GM21515 (cell line): ENCODE measurements at regions not wholly inside any gene's neighbourhood (a gene's known extent, or its start where the extent isn't known, plus 50 kb on each side); places are given as distances from the start of the nearest gene placed in this dataset.

Source experiments
- ATAC-seq: cut with Tn5 transposase; IDR thresholded peaks from one replicate; pipeline ENCODE4 v1.9.1; 2021; ENCODE audit not compliant: unreplicated experiment

GRCh38 chr5:124341066-124341858 lies 405.2 kb downstream of the ZNF608 start:
- ATAC-seq = no peak

GRCh38 chr5:124337996-124338395 lies 408.4 kb downstream of the ZNF608 start:
- no peak for ATAC-seq

- ATAC-seq = no peak
Measured at GRCh38 chr5:124333298-124333979, 413.0 kb downstream of the ZNF608 start.

- no peak for ATAC-seq
Measured at GRCh38 chr5:124332273-124332672, 414.2 kb downstream of the ZNF608 start.

DNA sequence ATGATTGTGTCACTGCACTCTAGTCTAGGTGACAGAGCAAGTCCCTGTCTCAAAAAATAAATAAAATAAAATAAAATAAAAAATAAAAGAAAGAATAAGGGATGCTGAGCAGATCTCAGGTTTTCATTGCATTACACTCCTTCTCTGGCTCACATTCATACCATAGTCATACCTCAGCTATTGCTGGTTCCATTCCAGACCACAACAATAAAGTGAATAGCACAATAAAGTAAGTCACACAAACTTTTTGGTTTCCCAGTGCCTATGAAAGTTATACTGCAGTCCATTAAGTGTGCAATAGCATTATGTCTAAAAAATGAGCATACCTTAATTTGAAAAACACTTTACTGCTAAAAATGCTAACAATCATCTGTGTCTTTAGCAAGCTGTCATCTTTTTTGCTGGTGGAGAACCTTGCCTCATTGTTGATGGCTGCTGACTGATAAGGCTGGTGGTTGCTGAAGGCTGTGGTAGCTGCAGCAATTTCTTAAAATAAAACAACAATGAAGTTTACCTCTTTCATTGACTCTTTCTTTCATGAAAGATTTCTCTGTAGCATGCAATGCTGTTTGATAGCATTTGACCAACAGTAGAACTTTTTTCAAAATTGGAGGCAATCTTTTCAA lies 415.7 kb downstream of the ZNF608 start:
- no peak for ATAC-seq

DNA sequence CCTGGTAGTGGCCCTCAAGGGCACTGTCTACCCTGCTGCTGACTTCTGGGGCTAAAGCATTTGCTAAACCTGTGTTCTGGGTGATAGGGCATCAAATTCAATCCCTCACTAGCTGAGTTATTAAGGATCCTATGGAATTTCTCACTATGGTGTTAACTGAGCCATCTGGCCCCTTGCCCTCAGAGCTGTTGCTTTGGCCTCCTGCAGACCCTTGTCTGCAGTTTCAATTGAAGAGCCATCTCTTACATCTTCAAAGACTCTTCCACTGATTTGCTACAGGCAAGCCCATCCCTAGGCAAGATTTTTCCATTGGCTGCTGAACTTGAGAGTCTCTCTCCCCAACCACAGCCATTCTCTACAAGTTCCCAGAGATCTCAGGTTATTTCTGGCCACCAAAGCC lies 418.2 kb downstream of the ZNF608 start:
- ATAC-seq = no peak

DNA sequence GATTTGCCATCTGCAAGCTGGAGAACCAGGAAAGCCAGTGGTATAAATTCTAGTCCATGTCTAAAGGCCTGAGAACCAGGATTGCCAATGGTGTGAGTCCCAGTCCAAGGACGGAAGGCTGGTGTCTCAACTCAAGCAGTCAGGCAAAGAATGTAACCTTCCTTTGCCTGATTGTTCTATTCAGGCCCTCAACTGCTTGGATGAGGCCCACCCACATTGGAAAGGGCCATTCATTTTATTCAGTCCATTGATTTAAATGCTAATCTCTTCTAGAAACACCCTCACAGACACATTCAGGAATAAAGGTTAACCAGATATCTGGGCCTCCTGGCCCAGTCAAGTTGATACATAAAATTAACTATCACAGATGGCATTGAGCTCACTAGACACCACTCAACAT lies 427.8 kb downstream of the ZNF608 start:
- ATAC-seq = no peak

DNA sequence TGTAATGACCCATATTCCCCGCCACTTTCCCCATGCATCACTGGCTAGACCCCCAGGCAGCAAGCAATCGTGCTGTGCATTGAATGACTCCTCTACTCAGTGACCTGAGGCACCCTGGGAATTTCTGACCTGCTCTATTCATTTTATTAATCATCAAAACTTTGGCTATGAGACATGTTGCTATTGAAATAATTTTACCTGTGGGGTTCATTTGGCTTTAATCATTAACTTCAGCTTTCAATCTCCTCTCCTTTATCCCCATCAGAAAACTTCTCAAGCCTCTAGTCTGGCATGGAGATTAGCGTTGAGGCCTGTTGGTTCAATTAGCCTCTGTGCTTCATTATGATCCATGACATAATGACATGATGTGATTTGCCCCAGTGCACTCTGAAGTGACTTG lies 429.0 kb downstream of the ZNF608 start:
- no peak for ATAC-seq

GRCh38 chr5:124315741-124316415 lies 430.6 kb downstream of the ZNF608 start:
- no peak for ATAC-seq

DNA sequence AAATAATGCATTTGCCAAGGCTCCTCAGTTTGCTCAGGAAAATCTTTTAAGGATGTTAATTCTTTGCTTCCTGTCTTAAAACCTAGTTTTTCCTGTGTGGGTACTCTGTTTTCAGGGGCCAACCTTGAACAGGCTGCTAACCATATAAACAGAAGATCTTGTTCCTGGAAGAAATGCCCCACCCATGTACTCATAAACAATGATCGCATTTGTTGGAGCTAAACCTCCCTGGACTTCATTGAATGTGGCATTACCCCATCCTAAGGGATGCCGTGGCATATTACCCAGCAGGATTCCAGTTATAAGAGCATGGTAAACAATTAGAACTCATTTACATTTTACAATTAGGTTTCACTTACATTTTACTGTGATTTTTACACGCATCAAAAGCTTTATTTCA lies 436.0 kb downstream of the ZNF608 start:
- ATAC-seq = no peak

GRCh38 chr5:124309241-124309980 lies 437.0 kb downstream of the ZNF608 start:
- no peak for ATAC-seq

GRCh38 chr5:124303366-124303765 lies 443.1 kb downstream of the ZNF608 start:
- ATAC-seq = no peak

DNA sequence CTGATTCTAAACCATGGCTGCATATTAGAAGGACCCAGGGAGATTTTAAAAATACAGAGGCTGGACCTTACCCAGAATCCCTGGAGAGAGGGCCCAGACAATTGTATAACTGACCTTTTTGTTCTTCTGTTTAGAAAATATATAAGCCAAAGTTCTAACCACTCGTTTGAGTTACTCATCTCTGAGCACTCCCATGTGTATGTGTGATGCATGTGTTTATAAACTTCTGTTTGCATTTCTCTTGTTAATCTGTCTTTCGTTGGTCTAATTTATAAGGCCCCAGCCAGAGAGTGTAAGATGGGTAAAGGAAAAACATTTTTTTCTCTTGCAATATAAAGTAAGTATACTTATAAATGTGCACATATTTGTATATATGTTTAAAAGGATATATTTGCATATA lies 443.9 kb downstream of the ZNF608 start:
- ATAC-seq = no peak

DNA sequence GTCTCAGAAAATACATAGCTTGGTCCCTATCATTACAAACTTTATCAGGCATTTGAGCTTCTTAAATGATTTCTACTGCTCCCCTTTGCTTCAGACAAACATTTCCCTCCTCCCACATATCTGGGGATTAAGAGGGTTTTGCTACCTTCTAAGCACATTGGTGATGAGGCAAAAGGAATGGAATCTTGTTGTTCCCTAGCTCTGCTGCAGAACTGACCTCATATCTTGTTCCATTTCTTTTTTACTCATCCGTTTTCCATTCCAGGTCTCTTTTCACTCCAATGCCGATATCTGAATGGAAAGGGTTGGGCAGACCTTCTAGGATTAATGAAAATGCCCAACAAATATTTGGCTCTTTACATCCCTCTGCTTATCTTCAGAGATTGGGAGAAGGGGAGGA lies 444.6 kb downstream of the ZNF608 start:
- no peak for ATAC-seq

DNA sequence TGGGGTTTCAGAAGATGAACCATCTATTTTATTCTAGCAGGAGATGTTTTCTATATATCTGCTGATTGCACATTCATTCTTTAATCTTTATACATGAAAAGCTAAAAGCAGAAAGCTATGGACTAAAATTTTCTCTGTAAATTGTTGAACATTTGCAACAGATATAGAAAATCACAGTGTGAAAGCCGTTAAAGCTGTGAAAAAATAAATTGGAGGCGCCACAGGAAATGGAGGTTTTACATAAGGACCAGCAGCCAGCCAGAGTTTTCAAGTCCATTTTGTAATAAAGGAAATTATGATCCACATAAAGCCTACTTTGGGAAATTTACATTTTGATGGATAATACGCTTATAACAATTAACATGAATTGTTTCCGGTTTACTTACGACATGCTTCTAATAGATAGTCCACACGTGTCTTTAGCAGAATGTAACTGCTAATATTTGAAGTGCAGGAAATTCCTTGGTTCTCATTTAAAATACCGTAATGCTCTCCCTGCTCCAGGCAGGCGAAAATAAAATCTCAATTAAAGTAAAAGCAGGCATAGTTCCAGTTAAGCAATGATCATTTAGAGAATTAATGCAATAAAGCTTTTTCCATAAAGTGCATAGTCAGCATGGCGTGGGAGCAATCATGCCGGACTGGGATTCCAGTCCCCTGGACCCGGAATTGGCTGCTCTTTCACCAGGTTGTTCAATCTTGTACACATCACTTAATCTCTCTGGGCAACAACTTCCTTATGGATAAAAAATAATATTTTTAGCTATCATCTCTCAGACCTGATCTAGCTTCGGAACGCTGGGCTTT lies 445.4 kb downstream of the ZNF608 start:
- ATAC-seq = no peak

DNA sequence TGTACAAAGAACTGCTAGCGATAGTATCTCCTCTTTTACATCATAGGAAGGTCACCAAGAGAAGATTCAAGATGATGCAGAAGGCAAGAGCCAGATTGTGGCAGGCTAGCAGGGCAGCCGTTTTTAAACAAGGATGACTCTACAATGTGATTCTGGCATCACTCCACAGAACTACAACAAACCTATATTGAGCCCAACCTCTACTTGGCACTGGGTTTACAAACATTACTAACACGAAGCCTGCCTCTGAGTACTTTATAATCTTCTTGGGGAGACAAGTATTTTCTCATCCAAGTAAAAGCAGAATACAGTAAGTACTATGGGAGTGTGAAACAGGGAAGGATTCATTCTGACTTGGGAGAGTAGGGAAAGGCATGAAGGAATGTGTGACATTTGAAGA lies 448.6 kb downstream of the ZNF608 start:
- ATAC-seq = no peak

- no peak for ATAC-seq
Measured at GRCh38 chr5:124292322-124292855, 454.1 kb downstream of the ZNF608 start.

DNA sequence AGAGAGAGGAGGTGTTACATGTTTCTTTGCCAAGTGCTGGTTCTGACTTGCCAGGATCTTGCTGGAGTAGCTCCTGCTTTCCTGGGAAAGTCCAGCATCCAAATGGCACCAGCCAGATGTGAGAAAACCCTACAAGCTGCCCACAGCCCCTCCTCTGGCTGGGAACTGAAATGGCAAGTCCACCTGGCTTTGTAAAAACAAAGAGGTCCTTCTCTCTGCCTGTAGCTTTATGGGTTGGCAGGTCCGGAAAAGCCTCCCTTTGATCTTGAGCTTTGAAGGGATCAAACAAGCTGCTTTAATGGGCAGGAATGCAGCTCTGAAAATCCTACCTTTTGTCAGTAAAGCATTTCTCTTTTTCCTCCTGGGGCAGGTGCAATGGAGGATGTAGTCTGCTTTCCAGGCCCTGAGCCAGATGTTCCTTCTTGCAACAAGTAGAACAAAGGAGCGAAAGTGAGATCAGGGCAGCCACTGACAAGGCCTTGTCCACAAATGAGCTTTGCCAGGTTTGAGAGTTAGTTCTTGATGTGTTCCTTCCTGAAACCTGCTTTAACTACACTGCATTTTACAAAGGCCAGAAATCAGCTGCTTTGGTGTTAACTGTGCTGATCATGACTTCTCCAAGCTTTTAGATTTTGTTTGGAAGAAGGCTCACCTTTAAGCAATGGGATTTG lies 456.7 kb downstream of the ZNF608 start:
- no peak for ATAC-seq

DNA sequence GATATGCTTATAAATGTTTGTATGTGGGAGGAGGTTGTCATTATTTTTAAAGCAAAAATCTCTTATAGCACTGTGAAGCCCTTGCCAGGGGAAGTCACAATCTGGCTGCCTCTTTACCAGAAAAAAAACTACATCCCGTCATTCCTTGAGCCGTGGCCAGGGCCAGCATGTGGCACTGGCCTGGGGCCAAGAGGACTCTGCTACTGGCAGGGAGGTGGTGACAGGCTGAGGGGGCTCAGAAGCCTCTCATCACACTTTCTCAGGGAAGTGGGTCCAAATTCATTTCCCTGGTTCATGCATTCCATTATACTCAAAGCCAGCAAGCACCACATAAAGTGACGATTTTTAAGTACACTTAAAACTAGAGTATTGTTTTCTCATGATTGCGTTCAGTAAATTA lies 457.3 kb downstream of the ZNF608 start:
- ATAC-seq = no peak
